GM12878 (cell line): ENCODE measurements at regions not wholly inside any gene's neighbourhood (a gene's known extent, or its start where the extent isn't known, plus 50 kb on each side); places are given as distances from the start of the nearest gene placed in this dataset.

Experiments used
- ATAC-seq: fragments of 200-7000 bp; cut with Tn5 transposase; 3 replicates; pipeline ENCODE4 v1.9.1; 2020; ENCODE audit warnings: mild to moderate bottlenecking, moderate library complexity
- BruUV-seq: library from RNA; stranded (reverse); fragments of 400-500 nt; replicated peaks from 2 replicates; lab custom pipeline; 2021; lab: Mats Ljungman, UMichigan
- CTCF ChIA-PET: fragments of 300-600 bp; sonication (Branson Sonifier 250); formaldehyde crosslinking; extraction: SDS; loops from one replicate; lab custom pipeline; 2021; ENCODE audit warnings: inconsistent platforms; lab: Yijun Ruan, JAX
- POLR2A ChIA-PET: fragments of 350-600 bp; formaldehyde crosslinking; extraction: SDS; loops from one replicate; lab custom pipeline; 2021; ENCODE audit warnings: inconsistent platforms; lab: Charles Lee
- RAD21 ChIA-PET: fragments of 300-600 bp; sonication (Branson Sonifier 250); formaldehyde crosslinking; loops from one replicate; lab custom pipeline; 2023; ENCODE audit warnings: antibody characterized with exemption; ENCODE audit not compliant: unreplicated experiment; lab: Charles Lee
- SMC1A ChIA-PET: fragments of 300-600 bp; sonication (Branson Sonifier 250); formaldehyde crosslinking; loops from one replicate; lab custom pipeline; 2023; ENCODE audit not compliant: unreplicated experiment, uncharacterized antibody; lab: Charles Lee
- DNase-seq: peaks from one replicate; pipeline ENCODE4 v3.0.0-alpha.2; 2011; ENCODE audit warnings: low read depth, low spot score
- FAIRE-seq: peaks from 3 replicates; lab custom pipeline; 2011; peaks lifted over from hg19 to GRCh38; lab: Jason Lieb, UNC
- H2AFZ ChIP-seq: 2 replicates; pipeline ENCODE4 v1.6.0; 2011; ENCODE audit warnings: low read depth, low read length, control low read depth; ENCODE audit not compliant: control insufficient read depth
- H3K27ac ChIP-seq: 2 replicates; pipeline ENCODE4 v1.5.1; 2011; ENCODE audit warnings: control low read depth; ENCODE audit not compliant: control insufficient read depth, insufficient read depth
- H3K27me3 ChIP-seq, 2 experiments: replicated peaks in 1 of 2; 2 replicates each; pipeline versions ENCODE4 v1.6.0 to v1.6.1; 2011; ENCODE audit warnings: low read length in 1 of 2; ENCODE audit not compliant: control insufficient read depth in 2 of 2, insufficient read depth in 2 of 2
- H3K36me3 ChIP-seq, 2 experiments: 2 replicates each; pipeline ENCODE4 v1.5.1; 2011; ENCODE audit warnings: low read length in 1 of 2; ENCODE audit not compliant: control insufficient read depth in 2 of 2, insufficient read depth in 2 of 2
- H3K4me1 ChIP-seq: 2 replicates; pipeline ENCODE4 v1.6.1; 2011; ENCODE audit warnings: mild to moderate bottlenecking, low read length, moderate library complexity, mixed read lengths; ENCODE audit not compliant: control insufficient read depth, insufficient read depth
- H3K4me2 ChIP-seq: 2 replicates; pipeline ENCODE4 v1.6.0; 2011; ENCODE audit warnings: control low read depth; ENCODE audit not compliant: control insufficient read depth, insufficient read depth
- H3K4me3 ChIP-seq: fragments of 200-600 bp; sonication (generic); 2 replicates; pipeline ENCODE4 v1.5.1; 2016
- H3K79me2 ChIP-seq: 2 replicates; pipeline ENCODE4 v1.6.0; 2011; ENCODE audit warnings: low read length; ENCODE audit not compliant: control insufficient read depth, insufficient read depth
- H3K9ac ChIP-seq: 2 replicates; pipeline ENCODE4 v1.8.0; 2011; ENCODE audit warnings: low read length, control low read depth, mixed read lengths; ENCODE audit not compliant: control insufficient read depth, insufficient read depth
- H3K9me3 ChIP-seq: replicated peaks from 3 replicates; pipeline ENCODE4 v1.5.1; 2011; ENCODE audit warnings: mild to moderate bottlenecking, low read length; ENCODE audit not compliant: control insufficient read depth, insufficient read depth
- H4K20me1 ChIP-seq: 2 replicates; pipeline ENCODE4 v1.6.0; 2011; ENCODE audit not compliant: control insufficient read depth, insufficient read depth
- BMI1 ChIP-seq: fragments of 450-650 bp; IDR thresholded peaks from 2 replicates; pipeline ENCODE4 v1.6.1; 2016; ENCODE audit warnings: mild to moderate bottlenecking, moderate library complexity, borderline replicate concordance
- EP300 ChIP-seq, 2 experiments: fragments of 150-350 bp in 1 of 2; IDR thresholded peaks; 2 replicates each; pipeline ENCODE4 v1.6.1; 2011 to 2012; ENCODE audit warnings: low read depth in 2 of 2, low read length in 2 of 2, borderline replicate concordance in 1 of 2, improper control_type of control experiment in 1 of 2, inconsistent platforms in 1 of 2; ENCODE audit not compliant: control insufficient read depth in 1 of 2
- NBN ChIP-seq: fragments of 450-650 bp; IDR thresholded peaks from 2 replicates; pipeline ENCODE4 v1.6.1; 2016
- SRF ChIP-seq, 2 experiments: IDR thresholded peaks; 2 replicates each; pipeline ENCODE4 v1.6.1; 2011; ENCODE audit warnings: low read depth in 2 of 2, low read length in 2 of 2, mild to moderate bottlenecking in 1 of 2, moderate library complexity in 1 of 2
- SUPT20H ChIP-seq: IDR thresholded peaks from 2 replicates; pipeline ENCODE4 v1.6.1; 2011; ENCODE audit warnings: low read depth, mild to moderate bottlenecking, low read length, moderate library complexity, borderline replicate concordance; ENCODE audit not compliant: control insufficient read depth
- WGBS: methylation state at CpG from one replicate; pipeline ENCODE4 v1.1.6; 2016; ENCODE audit warnings: low lambda C conversion rate; ENCODE audit not compliant: insufficient replicate concordance, insufficient coverage; ENCODE audit errors: missing lambda C conversion rate; 5-methylcytosine and 5-hydroxymethylcytosine counted together
- in situ Hi-C: fragments of 300-500 bp; cut with MboI; formaldehyde crosslinking; loops from 9 replicates; pipeline ENCODE4 v1.14.3; 2018; ENCODE audit warnings: mixed read lengths
- intact Hi-C: fragments of 100-400 bp; cut with micrococcal nuclease; formaldehyde crosslinking; loops from one replicate; pipeline ENCODE4 v1.14.2; 2022; ENCODE audit not compliant: unreplicated experiment
- TF ChIP-seq, protein P1 (sequence below): fragments of 450-650 bp; IDR thresholded peaks from 2 replicates; pipeline ENCODE4 v1.6.1; 2014; ENCODE audit warnings: mild to moderate bottlenecking
- TF ChIP-seq, protein P2 (sequence below): fragments of 450-650 bp; formaldehyde crosslinking; IDR thresholded peaks from 2 replicates; pipeline ENCODE4 v1.5.0; 2022; ENCODE audit warnings: mild to moderate bottlenecking, missing genetic modification characterization
- TF ChIP-seq, protein P3 (sequence below): IDR thresholded peaks from 2 replicates; pipeline ENCODE4 v1.6.1; 2011; ENCODE audit warnings: borderline replicate concordance, low read depth, mild to moderate bottlenecking, moderate library complexity, mixed read lengths, low read length; ENCODE audit not compliant: insufficient read depth; ENCODE audit errors: extremely low read length
- TF ChIP-seq, protein P4 (sequence below): IDR thresholded peaks from 2 replicates; pipeline ENCODE4 v1.6.1; 2011; ENCODE audit warnings: borderline replicate concordance, low read depth, mild to moderate bottlenecking, moderate library complexity, low read length; ENCODE audit not compliant: insufficient read depth, poor library complexity, severe bottlenecking
- TF ChIP-seq, protein P5 (sequence below): fragments of 450-650 bp; conservative IDR thresholded peaks from 2 replicates; pipeline ENCODE4 v1.6.1; 2017; ENCODE audit warnings: mild to moderate bottlenecking, moderate library complexity
- TF ChIP-seq, protein P6 (sequence below): IDR thresholded peaks from 2 replicates; pipeline ENCODE4 v1.6.1; 2012; ENCODE audit warnings: low read depth, low read length, improper control_type of control experiment

DNA sequence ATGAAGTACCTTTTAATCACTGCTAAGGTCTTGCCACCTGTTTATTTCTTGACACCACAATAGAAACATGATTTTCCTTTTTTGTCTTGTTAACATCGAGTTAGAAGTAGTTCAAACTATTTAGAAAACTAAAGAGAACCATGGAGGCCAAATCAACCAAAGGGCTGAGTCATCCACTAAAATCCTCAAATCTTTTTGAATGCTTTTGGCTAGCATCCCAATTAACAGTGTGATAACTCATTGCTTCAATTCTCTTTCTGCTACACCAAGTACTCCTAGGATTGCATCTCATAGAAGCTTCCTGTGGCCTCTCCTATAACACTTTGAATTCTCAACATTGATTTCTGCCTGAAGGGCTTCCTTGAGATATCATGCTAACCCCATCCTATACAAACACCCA, 159.9 kb upstream of the MMADHC start:
- no peaks in the 10 kb centered on the region for H3K79me2 ChIP-seq
- H2AFZ ChIP-seq = no peak overlapping the region
- no peaks in the 10 kb centered on the region for H3K36me3 ChIP-seq
- H3K27me3 ChIP-seq = no peaks in the 10 kb centered on the region
- in situ Hi-C loops = no loop called here
- FAIRE-seq = no peak
- no peak for ATAC-seq
- ChIA-PET RAD21 (no interaction called here), CTCF (no interaction called here), SMC1A (no interaction called here), POLR2A (no interaction called here)
- 0% methylated on average over 1 of the region's 1 CpG for WGBS
- no TSS peak for BruUV-seq
- no peak overlapping the region for H3K9ac ChIP-seq
- TF ChIP-seq BMI1 (no peak), SRF (IDR thresholded peaks at IDR 0.05; ENCODE audit: low read depth in 2 of 2, low read length in 2 of 2) (no peak), SUPT20H (no peak), EP300 (IDR thresholded peaks at IDR 0.05; ENCODE audit: borderline replicate concordance in 1 of 2, control insufficient read depth in 1 of 2, low read depth in 2 of 2, low read length in 2 of 2) (no peak), NBN (no peak)
- TF ChIP-seq, protein P1, sequence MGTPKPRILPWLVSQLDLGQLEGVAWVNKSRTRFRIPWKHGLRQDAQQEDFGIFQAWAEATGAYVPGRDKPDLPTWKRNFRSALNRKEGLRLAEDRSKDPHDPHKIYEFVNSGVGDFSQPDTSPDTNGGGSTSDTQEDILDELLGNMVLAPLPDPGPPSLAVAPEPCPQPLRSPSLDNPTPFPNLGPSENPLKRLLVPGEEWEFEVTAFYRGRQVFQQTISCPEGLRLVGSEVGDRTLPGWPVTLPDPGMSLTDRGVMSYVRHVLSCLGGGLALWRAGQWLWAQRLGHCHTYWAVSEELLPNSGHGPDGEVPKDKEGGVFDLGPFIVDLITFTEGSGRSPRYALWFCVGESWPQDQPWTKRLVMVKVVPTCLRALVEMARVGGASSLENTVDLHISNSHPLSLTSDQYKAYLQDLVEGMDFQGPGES = no peak
- TF ChIP-seq, protein P2, sequence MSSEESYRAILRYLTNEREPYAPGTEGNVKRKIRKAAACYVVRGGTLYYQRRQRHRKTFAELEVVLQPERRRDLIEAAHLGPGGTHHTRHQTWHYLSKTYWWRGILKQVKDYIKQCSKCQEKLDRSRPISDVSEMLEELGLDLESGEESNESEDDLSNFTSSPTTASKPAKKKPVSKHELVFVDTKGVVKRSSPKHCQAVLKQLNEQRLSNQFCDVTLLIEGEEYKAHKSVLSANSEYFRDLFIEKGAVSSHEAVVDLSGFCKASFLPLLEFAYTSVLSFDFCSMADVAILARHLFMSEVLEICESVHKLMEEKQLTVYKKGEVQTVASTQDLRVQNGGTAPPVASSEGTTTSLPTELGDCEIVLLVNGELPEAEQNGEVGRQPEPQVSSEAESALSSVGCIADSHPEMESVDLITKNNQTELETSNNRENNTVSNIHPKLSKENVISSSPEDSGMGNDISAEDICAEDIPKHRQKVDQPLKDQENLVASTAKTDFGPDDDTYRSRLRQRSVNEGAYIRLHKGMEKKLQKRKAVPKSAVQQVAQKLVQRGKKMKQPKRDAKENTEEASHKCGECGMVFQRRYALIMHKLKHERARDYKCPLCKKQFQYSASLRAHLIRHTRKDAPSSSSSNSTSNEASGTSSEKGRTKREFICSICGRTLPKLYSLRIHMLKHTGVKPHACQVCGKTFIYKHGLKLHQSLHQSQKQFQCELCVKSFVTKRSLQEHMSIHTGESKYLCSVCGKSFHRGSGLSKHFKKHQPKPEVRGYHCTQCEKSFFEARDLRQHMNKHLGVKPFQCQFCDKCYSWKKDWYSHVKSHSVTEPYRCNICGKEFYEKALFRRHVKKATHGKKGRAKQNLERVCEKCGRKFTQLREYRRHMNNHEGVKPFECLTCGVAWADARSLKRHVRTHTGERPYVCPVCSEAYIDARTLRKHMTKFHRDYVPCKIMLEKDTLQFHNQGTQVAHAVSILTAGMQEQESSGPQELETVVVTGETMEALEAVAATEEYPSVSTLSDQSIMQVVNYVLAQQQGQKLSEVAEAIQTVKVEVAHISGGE (CRISPR knock-in tag) = no peak
- TF ChIP-seq, protein P3, sequence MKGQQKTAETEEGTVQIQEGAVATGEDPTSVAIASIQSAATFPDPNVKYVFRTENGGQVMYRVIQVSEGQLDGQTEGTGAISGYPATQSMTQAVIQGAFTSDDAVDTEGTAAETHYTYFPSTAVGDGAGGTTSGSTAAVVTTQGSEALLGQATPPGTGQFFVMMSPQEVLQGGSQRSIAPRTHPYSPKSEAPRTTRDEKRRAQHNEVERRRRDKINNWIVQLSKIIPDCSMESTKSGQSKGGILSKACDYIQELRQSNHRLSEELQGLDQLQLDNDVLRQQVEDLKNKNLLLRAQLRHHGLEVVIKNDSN = no peak
- TF ChIP-seq, protein P4, sequence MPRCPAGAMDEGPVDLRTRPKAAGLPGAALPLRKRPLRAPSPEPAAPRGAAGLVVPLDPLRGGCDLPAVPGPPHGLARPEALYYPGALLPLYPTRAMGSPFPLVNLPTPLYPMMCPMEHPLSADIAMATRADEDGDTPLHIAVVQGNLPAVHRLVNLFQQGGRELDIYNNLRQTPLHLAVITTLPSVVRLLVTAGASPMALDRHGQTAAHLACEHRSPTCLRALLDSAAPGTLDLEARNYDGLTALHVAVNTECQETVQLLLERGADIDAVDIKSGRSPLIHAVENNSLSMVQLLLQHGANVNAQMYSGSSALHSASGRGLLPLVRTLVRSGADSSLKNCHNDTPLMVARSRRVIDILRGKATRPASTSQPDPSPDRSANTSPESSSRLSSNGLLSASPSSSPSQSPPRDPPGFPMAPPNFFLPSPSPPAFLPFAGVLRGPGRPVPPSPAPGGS = no peak
- TF ChIP-seq, protein P5, sequence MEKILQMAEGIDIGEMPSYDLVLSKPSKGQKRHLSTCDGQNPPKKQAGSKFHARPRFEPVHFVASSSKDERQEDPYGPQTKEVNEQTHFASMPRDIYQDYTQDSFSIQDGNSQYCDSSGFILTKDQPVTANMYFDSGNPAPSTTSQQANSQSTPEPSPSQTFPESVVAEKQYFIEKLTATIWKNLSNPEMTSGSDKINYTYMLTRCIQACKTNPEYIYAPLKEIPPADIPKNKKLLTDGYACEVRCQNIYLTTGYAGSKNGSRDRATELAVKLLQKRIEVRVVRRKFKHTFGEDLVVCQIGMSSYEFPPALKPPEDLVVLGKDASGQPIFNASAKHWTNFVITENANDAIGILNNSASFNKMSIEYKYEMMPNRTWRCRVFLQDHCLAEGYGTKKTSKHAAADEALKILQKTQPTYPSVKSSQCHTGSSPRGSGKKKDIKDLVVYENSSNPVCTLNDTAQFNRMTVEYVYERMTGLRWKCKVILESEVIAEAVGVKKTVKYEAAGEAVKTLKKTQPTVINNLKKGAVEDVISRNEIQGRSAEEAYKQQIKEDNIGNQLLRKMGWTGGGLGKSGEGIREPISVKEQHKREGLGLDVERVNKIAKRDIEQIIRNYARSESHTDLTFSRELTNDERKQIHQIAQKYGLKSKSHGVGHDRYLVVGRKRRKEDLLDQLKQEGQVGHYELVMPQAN = no peak
- TF ChIP-seq, protein P6, sequence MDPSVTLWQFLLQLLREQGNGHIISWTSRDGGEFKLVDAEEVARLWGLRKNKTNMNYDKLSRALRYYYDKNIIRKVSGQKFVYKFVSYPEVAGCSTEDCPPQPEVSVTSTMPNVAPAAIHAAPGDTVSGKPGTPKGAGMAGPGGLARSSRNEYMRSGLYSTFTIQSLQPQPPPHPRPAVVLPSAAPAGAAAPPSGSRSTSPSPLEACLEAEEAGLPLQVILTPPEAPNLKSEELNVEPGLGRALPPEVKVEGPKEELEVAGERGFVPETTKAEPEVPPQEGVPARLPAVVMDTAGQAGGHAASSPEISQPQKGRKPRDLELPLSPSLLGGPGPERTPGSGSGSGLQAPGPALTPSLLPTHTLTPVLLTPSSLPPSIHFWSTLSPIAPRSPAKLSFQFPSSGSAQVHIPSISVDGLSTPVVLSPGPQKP = no peak
- no peak for DNase-seq
- no peak overlapping the region for H3K4me2 ChIP-seq
- H3K4me3 ChIP-seq = no peak overlapping the region
- H3K27ac ChIP-seq = no peak overlapping the region
- no peaks in the 10 kb centered on the region for H4K20me1 ChIP-seq
- H3K9me3 ChIP-seq = no peaks in the 10 kb centered on the region
- no peaks in the 10 kb centered on the region for H3K4me1 ChIP-seq
- intact Hi-C loops = no loop called here
